Spinal cord (tissue), 9 donors: ENCODE measurements at regions not wholly inside any gene's neighbourhood (a gene's known extent, or its start where the extent isn't known, plus 50 kb on each side); places are given as distances from the start of the nearest gene placed in this dataset.

Experiments
- DNase-seq, 6 donors: peaks; one replicate each; pipeline versions ENCODE4 v3.0.0 to v3.0.0-alpha.2; 2013 to 2015; ENCODE audit warnings: low spot score in 6 of 6, low read depth in 4 of 6
- H3K27ac ChIP-seq: one replicate; pipeline ENCODE4 v1.5.1; 2013; ENCODE audit warnings: low read depth, low read length, control low read depth
- H3K27me3 ChIP-seq: one replicate; pipeline ENCODE4 v1.6.1; 2013; ENCODE audit warnings: low read length; ENCODE audit not compliant: control insufficient read depth, insufficient read depth
- H3K36me3 ChIP-seq: one replicate; pipeline ENCODE4 v1.6.1; 2013; ENCODE audit warnings: low read length; ENCODE audit not compliant: control insufficient read depth, insufficient read depth
- H3K4me1 ChIP-seq: one replicate; pipeline ENCODE4 v1.6.1; 2013; ENCODE audit warnings: low read length; ENCODE audit not compliant: control insufficient read depth, insufficient read depth
- H3K4me3 ChIP-seq: one replicate; pipeline ENCODE4 v1.5.1; 2013; ENCODE audit warnings: low read depth, low read length, control low read depth
- H3K9me3 ChIP-seq: one replicate; pipeline ENCODE4 v1.6.1; 2013; ENCODE audit warnings: low read length; ENCODE audit not compliant: control insufficient read depth, insufficient read depth
- WGBS: methylation state at CpG from one replicate; pipeline ENCODE4 v1.1.5; 2013; ENCODE audit warnings: missing lambda C conversion rate; ENCODE audit not compliant: insufficient coverage; 5-methylcytosine and 5-hydroxymethylcytosine counted together
- donor health status: healthy.

GRCh38 chr12:18969512-18969911 lies 160.0 kb upstream of the PLEKHA5 start:
- Histone ChIP-seq H3K9me3 (no peaks in the 10 kb centered on the region), H3K27me3 (no peaks in the 10 kb centered on the region), H3K27ac (no peak overlapping the region), H3K36me3 (no peaks in the 10 kb centered on the region), H3K4me1 (no peaks in the 10 kb centered on the region), H3K4me3 (no peak overlapping the region)
- DNase-seq, result no peak
- whole genome bisulfite sequencing, result 89% methylated on average over 2 of the region's 5 CpGs

GRCh38 chr12:18970603-18971002 lies 158.9 kb upstream of the PLEKHA5 start:
- Histone ChIP-seq H3K4me1 (no peaks in the 10 kb centered on the region), H3K4me3 (no peak overlapping the region), H3K27me3 (no peaks in the 10 kb centered on the region), H3K36me3 (no peaks in the 10 kb centered on the region), H3K27ac (no peak overlapping the region), H3K9me3 (no peaks in the 10 kb centered on the region)
- DNase-seq, result no peak
- WGBS, result no CpG with 5 or more reads among the region's 6 CpGs

- Histone ChIP-seq H3K4me1 (no peaks in the 10 kb centered on the region), H3K27ac (no peak overlapping the region), H3K36me3 (no peaks in the 10 kb centered on the region), H3K9me3 (no peaks in the 10 kb centered on the region), H3K4me3 (no peak overlapping the region), H3K27me3 (no peaks in the 10 kb centered on the region)
- no CpG with 5 or more reads among the region's 3 CpGs for WGBS
- no peak for DNase-seq
Measured at GRCh38 chr12:18971932-18972331, 157.6 kb upstream of the PLEKHA5 start.

GRCh38 chr12:18975933-18976332 lies 153.6 kb upstream of the PLEKHA5 start:
- no peak for DNase-seq
- no CpG with 5 or more reads among the region's 3 CpGs for WGBS
- no peaks in the 10 kb centered on the region for H3K9me3 ChIP-seq
- no peak overlapping the region for H3K4me3 ChIP-seq
- no peak overlapping the region for H3K27ac ChIP-seq
- no peaks in the 10 kb centered on the region for H3K4me1 ChIP-seq
- H3K27me3 ChIP-seq, result no peaks in the 10 kb centered on the region
- no peaks in the 10 kb centered on the region for H3K36me3 ChIP-seq

GRCh38 chr12:18979401-18980126 lies 150.0 kb upstream of the PLEKHA5 start:
- 100% methylated on average over 3 of the region's 5 CpGs for WGBS
- DNase-seq, result no peak
- Histone ChIP-seq H3K4me3 (no peak overlapping the region), H3K36me3 (no peaks in the 10 kb centered on the region), H3K9me3 (peaks cover 2% of the 10 kb centered on the region), H3K4me1 (no peaks in the 10 kb centered on the region), H3K27me3 (no peaks in the 10 kb centered on the region), H3K27ac (no peak overlapping the region)

- no peak for DNase-seq
- Histone ChIP-seq H3K27me3 (no peaks in the 10 kb centered on the region), H3K27ac (no peak overlapping the region), H3K36me3 (no peaks in the 10 kb centered on the region), H3K4me1 (no peaks in the 10 kb centered on the region), H3K4me3 (no peak overlapping the region), H3K9me3 (peaks cover 2% of the 10 kb centered on the region)
Measured at GRCh38 chr12:18981732-18982131, 147.8 kb upstream of the PLEKHA5 start.

- H3K36me3 ChIP-seq, result no peaks in the 10 kb centered on the region
- WGBS, result 91% methylated on average over 5 of the region's 9 CpGs
- H3K4me3 ChIP-seq, result no peak overlapping the region
- H3K9me3 ChIP-seq, result peaks cover 2% of the 10 kb centered on the region
- DNase-seq, result no peak
- no peak overlapping the region for H3K27ac ChIP-seq
- H3K27me3 ChIP-seq, result no peaks in the 10 kb centered on the region
- H3K4me1 ChIP-seq, result no peaks in the 10 kb centered on the region
Measured at GRCh38 chr12:18982226-18982949, 147.1 kb upstream of the PLEKHA5 start.

- no peaks in the 10 kb centered on the region for H3K27me3 ChIP-seq
- H3K4me3 ChIP-seq, result no peak overlapping the region
- H3K4me1 ChIP-seq, result no peaks in the 10 kb centered on the region
- no peak overlapping the region for H3K27ac ChIP-seq
- no peaks in the 10 kb centered on the region for H3K36me3 ChIP-seq
- WGBS, result 100% methylated on average over 1 of the region's 3 CpGs
- no peak for DNase-seq
- peaks cover 2% of the 10 kb centered on the region for H3K9me3 ChIP-seq
Measured at GRCh38 chr12:18983854-18984253, 145.7 kb upstream of the PLEKHA5 start.

GRCh38 chr12:18990856-18991255 lies 138.7 kb upstream of the PLEKHA5 start:
- Histone ChIP-seq H3K36me3 (no peaks in the 10 kb centered on the region), H3K4me3 (no peak overlapping the region), H3K27ac (no peak overlapping the region), H3K27me3 (no peaks in the 10 kb centered on the region), H3K9me3 (no peaks in the 10 kb centered on the region), H3K4me1 (no peaks in the 10 kb centered on the region)
- peak in 2 of 6 donors; percentile 46 to 65 for DNase-seq
- WGBS, result 33% methylated on average over 1 of the region's 2 CpGs

- no peak overlapping the region for H3K27ac ChIP-seq
- H3K36me3 ChIP-seq, result no peaks in the 10 kb centered on the region
- H3K4me3 ChIP-seq, result no peak overlapping the region
- H3K9me3 ChIP-seq, result peaks cover 1% of the 10 kb centered on the region
- peak in 3 of 6 donors; percentile 26 to 92 (median 73) for DNase-seq
- no CpG with 5 or more reads among the region's 2 CpGs for WGBS
- H3K27me3 ChIP-seq, result no peaks in the 10 kb centered on the region
- no peaks in the 10 kb centered on the region for H3K4me1 ChIP-seq
Measured at GRCh38 chr12:18992336-18992735, 137.2 kb upstream of the PLEKHA5 start.
